HG03571 (cell line): ENCODE measurements at regions not wholly inside any gene's neighbourhood (a gene's known extent, or its start where the extent isn't known, plus 50 kb on each side); places are given as distances from the start of the nearest gene placed in this dataset.
"Not testable (repeated sequence)": the region's sequence is repeated elsewhere in the genome, so short reads cannot be mapped to it uniquely, and the experiment has no call there.

Source experiments
- ATAC-seq: cut with Tn5 transposase; IDR thresholded peaks from one replicate; pipeline ENCODE4 v1.9.1; 2021; ENCODE audit not compliant: unreplicated experiment

- ATAC-seq = no peak
These were observed 127.2 kb upstream of the SLIT2 start for GRCh38 chr4:20124317-20125026.

GRCh38 chr4:20122198-20122988, 129.3 kb upstream of the SLIT2 start:
- no peak for ATAC-seq

DNA sequence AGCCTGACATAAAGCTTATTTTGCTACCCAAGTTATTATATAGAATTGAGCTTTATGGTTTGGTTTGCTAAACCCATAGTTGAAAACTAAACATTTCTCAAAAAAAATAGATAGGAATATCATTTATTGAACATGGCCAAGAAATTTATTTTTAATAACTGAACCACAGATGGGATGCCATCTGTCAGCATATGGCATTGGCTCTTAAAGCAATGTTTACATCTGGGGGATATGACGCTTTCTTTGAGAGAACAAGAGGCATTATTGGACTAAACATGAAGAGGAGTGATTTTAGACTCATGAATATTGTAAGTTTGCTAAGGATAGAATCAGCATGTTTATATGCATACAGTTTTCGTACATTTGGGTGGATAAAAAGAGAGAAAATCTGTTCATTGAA, 132.6 kb upstream of the SLIT2 start:
- no peak for ATAC-seq

GRCh38 chr4:20109391-20109790, 142.3 kb upstream of the SLIT2 start:
- ATAC-seq = no peak

GRCh38 chr4:20106921-20107320, 144.8 kb upstream of the SLIT2 start:
- ATAC-seq = no peak

GRCh38 chr4:20101831-20102230, 149.9 kb upstream of the SLIT2 start:
- no peak for ATAC-seq

- ATAC-seq = no peak
These were observed 154.8 kb upstream of the SLIT2 start for GRCh38 chr4:20096911-20097310.

DNA sequence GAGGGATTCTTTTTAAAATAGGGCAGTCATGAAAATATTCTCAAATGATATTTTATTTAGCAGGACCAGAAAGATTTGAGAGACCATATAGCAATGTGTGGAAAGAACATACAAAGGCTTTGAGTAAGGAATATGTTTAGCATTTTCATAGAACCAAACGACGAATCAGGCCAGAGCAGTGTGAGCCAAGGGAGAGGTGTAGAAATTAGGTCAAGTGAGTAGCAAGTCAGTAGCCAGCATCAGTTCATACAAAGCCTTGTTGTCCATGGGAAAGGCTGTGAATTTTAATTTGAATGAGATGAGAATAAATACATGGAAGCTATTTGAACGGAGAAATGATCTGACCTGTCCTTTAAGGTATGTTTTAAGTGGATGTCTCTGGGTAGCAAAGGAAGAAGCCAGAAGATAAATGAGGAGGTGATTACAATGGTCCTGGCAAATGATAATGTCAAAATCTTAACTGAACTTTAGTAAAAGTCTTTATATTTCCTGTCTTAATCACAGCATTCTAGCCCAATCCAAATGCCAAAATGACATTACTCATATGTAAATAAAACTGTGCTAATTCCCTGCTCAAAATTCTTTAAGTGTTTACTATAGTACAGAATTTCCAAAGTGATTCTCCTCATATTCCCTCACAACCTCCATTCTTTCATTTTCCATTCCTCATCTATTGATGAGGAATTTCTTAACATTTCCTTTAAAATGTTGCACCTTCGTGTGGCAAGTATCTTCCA, 155.7 kb upstream of the SLIT2 start:
- no peak for ATAC-seq

DNA sequence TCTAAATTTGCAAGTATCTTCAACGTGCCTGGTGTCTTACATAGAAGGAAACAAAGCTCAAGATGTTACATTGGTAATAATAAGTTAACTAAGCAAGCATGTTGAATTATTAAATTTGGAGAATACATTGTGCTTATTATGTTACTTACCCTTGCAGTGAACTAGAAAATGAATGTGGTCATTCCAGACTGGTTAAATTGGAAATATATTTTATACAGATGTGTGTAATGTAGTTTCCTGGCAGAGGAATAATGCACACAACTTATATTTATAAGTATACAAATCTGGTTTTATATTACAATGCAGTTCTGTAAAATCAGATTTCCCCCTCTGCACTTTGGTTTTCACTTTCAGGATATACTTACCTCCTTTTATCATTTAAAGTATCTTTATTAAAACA, 159.9 kb upstream of the SLIT2 start:
- ATAC-seq = no peak

DNA sequence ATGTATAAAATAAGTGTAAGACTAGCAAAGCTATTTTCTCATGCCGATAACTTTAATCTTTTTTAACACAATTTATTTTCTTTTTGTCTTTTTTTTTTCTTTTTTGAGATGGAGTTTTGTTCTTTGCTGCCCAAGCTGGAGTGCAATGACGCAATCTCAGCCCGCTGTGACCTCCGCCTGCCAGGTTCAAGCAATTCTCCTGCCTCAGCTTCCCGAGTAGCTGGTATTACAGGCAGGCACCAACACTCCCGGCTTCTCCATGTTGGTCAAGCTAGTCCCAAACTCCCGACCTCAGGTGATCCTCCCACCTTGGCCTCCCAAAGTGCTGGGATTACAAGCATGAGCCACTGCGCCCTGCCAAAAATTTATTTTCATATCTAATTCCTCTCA, 164.2 kb upstream of the SLIT2 start:
- ATAC-seq = no peak

DNA sequence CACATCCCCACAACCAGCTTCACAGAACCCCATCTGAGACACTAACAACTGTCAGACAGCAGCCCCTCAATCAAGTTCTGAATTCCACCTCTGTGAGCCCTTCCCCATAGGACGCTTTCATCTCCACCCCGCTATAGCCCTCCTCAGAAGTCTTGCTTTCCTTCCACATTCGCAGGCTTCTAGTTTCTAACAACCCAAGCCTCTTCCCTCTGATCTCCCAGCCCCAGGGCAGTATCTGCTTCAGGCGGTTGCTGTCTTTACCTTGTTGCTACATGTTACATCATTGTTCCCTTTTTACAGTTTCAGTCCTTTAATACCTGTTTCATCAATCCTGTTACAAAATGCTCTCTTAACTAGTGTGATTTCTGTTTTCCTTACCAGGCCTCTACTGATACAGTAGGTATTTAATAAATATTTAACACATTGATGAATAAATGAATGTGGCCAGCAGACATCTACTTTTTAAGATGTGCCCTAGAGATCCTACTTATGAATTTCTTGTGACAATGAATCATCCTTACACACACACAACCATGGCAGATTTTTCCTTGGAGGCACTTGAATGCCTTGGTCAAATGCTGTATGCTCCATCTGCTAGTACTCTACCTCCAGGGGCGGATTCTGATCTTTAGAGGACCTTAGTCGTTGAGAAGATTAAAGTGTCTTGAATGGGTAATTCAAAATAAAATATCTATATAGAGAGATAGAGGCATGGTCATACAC, 164.7 kb upstream of the SLIT2 start:
- no peak for ATAC-seq

- no peak for ATAC-seq
These were observed 165.5 kb upstream of the SLIT2 start for GRCh38 chr4:20086067-20086798.

DNA sequence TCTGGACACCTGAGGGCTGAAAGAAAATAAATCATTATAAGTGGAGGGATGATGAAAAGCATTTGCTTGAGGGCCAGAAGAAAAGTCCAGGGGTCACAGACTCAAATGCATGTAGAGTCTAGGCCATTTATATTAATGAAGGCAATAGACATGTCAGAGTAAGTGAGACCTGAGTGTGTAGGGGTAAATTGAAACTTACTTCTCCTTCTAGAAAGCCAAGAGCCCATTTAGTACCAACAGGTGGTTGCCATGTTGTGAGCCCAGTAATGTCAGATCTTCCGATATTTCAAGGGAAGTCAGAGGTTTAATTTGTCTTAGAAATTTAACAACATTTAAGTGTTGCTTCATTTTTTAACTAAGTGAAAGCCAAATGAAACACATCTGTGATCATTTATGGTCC, 166.1 kb upstream of the SLIT2 start:
- no peak for ATAC-seq

- no peak for ATAC-seq
These were observed 166.5 kb upstream of the SLIT2 start for GRCh38 chr4:20085156-20085555.

DNA sequence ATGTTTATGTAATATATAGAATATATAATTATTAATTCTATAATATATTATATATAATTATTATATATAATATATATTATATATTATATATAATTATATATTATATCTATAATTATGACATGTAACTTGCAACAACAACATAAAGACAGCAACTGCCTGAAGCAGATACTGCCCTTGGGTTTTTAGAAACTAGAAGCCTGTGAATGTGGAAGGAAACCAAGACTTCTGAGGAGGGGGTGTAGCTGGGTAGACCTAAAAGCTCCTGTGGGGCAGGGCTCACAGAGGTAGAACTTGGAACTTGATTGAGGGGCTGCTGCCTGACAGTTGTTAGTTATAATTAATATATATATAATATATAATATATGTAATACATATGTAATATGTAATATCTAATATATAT, 167.2 kb upstream of the SLIT2 start:
- no peak for ATAC-seq

GRCh38 chr4:20078644-20079043, 173.1 kb upstream of the SLIT2 start:
- no peak for ATAC-seq

GRCh38 chr4:20075248-20075871, 176.3 kb upstream of the SLIT2 start:
- no peak for ATAC-seq

DNA sequence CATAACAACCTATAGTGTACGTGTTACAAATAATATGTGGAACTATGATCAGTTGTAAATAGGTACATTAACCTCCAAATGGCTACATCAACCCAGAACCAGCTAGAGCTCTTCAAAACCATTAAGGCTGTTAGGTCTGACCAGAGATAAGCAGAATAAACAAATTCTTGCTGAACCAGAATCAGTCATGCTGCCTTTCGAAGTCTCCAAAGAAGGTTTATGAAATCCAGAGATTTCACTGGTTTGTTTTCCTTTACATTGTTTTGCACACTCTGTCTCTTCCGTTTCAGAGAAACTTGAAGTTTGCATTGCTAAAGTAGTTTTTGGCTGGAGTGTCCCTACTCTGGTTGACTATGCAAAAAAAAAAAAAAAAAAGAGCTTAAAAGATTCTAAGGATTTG, 177.3 kb upstream of the SLIT2 start:
- ATAC-seq = no peak

GRCh38 chr4:20065952-20066351, 185.8 kb upstream of the SLIT2 start:
- ATAC-seq = no peak

- ATAC-seq = not testable (repeated sequence)
These were observed 188.8 kb upstream of the SLIT2 start for GRCh38 chr4:20062857-20063256.
